GM23338 (cell line): ENCODE measurements at regions not wholly inside any gene's neighbourhood (a gene's known extent, or its start where the extent isn't known, plus 50 kb on each side); places are given as distances from the start of the nearest gene placed in this dataset.

Experiments used
- ATAC-seq: fragments of 200-7000 bp; cut with Tn5 transposase; 3 replicates; pipeline ENCODE4 v1.9.1; 2020
- DNase-seq: peaks from one replicate; pipeline ENCODE4 v3.0.0-alpha.2; 2015; ENCODE audit warnings: low spot score
- H2AFZ ChIP-seq: fragments of 200-600 bp; sonication (generic); 2 replicates; pipeline ENCODE4 v1.8.0; 2016; ENCODE audit warnings: antibody characterized with exemption, mild to moderate bottlenecking, moderate library complexity
- H3F3A ChIP-seq: fragments of 200-600 bp; sonication (generic); replicated peaks from 2 replicates; pipeline ENCODE4 v1.8.0; 2017; ENCODE audit warnings: antibody characterized with exemption, mixed run types, low read depth
- H3K27ac ChIP-seq: fragments of 200-600 bp; sonication (generic); 2 replicates; pipeline ENCODE4 v1.6.1; 2016; ENCODE audit warnings: low read depth
- H3K27me3 ChIP-seq: fragments of 200-600 bp; sonication (generic); 2 replicates; pipeline ENCODE4 v1.8.0; 2016; ENCODE audit warnings: mild to moderate bottlenecking, mixed run types, moderate library complexity; ENCODE audit not compliant: insufficient read depth
- H3K36me3 ChIP-seq: fragments of 200-600 bp; sonication (generic); 2 replicates; pipeline ENCODE4 v1.8.0; 2016; ENCODE audit warnings: mild to moderate bottlenecking; ENCODE audit not compliant: insufficient read depth
- H3K4me1 ChIP-seq: fragments of 200-600 bp; sonication (generic); 2 replicates; pipeline ENCODE4 v1.8.0; 2016; ENCODE audit warnings: mild to moderate bottlenecking, moderate library complexity; ENCODE audit not compliant: insufficient read depth
- H3K4me2 ChIP-seq: fragments of 200-600 bp; sonication (generic); 2 replicates; pipeline ENCODE4 v1.7.1; 2017; ENCODE audit warnings: mixed run types
- H3K4me3 ChIP-seq: fragments of 200-600 bp; sonication (generic); 2 replicates; pipeline ENCODE4 v1.6.1; 2016; ENCODE audit warnings: mixed run types
- H3K79me2 ChIP-seq: fragments of 200-600 bp; sonication (generic); replicated peaks from 2 replicates; pipeline ENCODE4 v1.8.0; 2017; ENCODE audit warnings: mild to moderate bottlenecking; ENCODE audit not compliant: insufficient read depth
- H3K9me2 ChIP-seq: fragments of 200-600 bp; sonication (generic); 2 replicates; pipeline ENCODE4 v1.8.0; 2017; ENCODE audit not compliant: insufficient read depth
- H4K20me1 ChIP-seq: fragments of 200-600 bp; sonication (generic); replicated peaks from 2 replicates; pipeline ENCODE4 v1.8.0; 2017; ENCODE audit warnings: mild to moderate bottlenecking; ENCODE audit not compliant: insufficient read depth
- H3K27ac Mint-ChIP-seq: 2 replicates; pipeline ENCODE4 v1.8.0; 2020; ENCODE audit warnings: inconsistent platforms, mild to moderate bottlenecking, moderate library complexity, mixed read lengths
- H3K27me3 Mint-ChIP-seq: 3 replicates; pipeline ENCODE4 v1.8.0; 2022; ENCODE audit warnings: low read depth, mild to moderate bottlenecking, moderate library complexity, mixed read lengths, inconsistent platforms; ENCODE audit not compliant: insufficient read depth, poor library complexity
- H3K36me3 Mint-ChIP-seq: 3 replicates; pipeline ENCODE4 v1.8.0; 2021; ENCODE audit warnings: low read depth, mild to moderate bottlenecking, inconsistent platforms, moderate library complexity, mixed read lengths
- H3K4me1 Mint-ChIP-seq: 3 replicates; pipeline ENCODE4 v1.8.0; 2020; ENCODE audit warnings: mild to moderate bottlenecking, inconsistent platforms, mixed read lengths
- H3K4me3 Mint-ChIP-seq: 3 replicates; pipeline ENCODE4 v1.8.0; 2021; ENCODE audit warnings: moderate library complexity, mild to moderate bottlenecking, inconsistent platforms, mixed read lengths
- H3K9me3 Mint-ChIP-seq: 3 replicates; pipeline ENCODE4 v1.8.0; 2020; ENCODE audit warnings: moderate library complexity, mild to moderate bottlenecking, inconsistent platforms, mixed read lengths
- CREB1 ChIP-seq: fragments of 250-450 bp; sonication (Bioruptor Pico); IDR thresholded peaks from 2 replicates; pipeline ENCODE4 v1.5.0; 2020; ENCODE audit warnings: low read depth, mild to moderate bottlenecking, moderate library complexity
- EZH2 ChIP-seq: fragments of 200-600 bp; sonication (generic); IDR thresholded peaks from one replicate; pipeline ENCODE4 v1.8.0; 2017; ENCODE audit warnings: antibody characterized with exemption, mild to moderate bottlenecking, low read depth; ENCODE audit not compliant: unreplicated experiment
- EZH2phosphoT487 ChIP-seq: fragments of 200-600 bp; sonication (generic); IDR thresholded peaks from one replicate; pipeline ENCODE4 v1.8.1; 2018; ENCODE audit warnings: antibody characterized with exemption; ENCODE audit not compliant: unreplicated experiment
- JUNB ChIP-seq: IDR thresholded peaks from one replicate; pipeline ENCODE4 v1.6.1; 2016; ENCODE audit warnings: antibody characterized with exemption; ENCODE audit not compliant: unreplicated experiment
- NANOG ChIP-seq: IDR thresholded peaks from 2 replicates; pipeline ENCODE4 v1.6.1; 2016; ENCODE audit warnings: antibody characterized with exemption, borderline replicate concordance
- POLR2AphosphoS5 ChIP-seq: IDR thresholded peaks from 2 replicates; pipeline ENCODE4 v1.6.1; 2016; ENCODE audit warnings: antibody characterized with exemption, low read depth
- STAT1 ChIP-seq: IDR thresholded peaks from one replicate; pipeline ENCODE4 v1.6.1; 2016; ENCODE audit warnings: antibody characterized with exemption; ENCODE audit not compliant: unreplicated experiment
- ZNF114 ChIP-seq: fragments of 250-450 bp; sonication (Bioruptor Pico); IDR thresholded peaks from 2 replicates; pipeline ENCODE4 v1.5.0; 2020; ENCODE audit warnings: mild to moderate bottlenecking, moderate library complexity
- ZNF331 ChIP-seq: fragments of 250-450 bp; sonication (Bioruptor Pico); IDR thresholded peaks from 2 replicates; pipeline ENCODE4 v1.5.0; 2020; ENCODE audit warnings: low read depth, mild to moderate bottlenecking, moderate library complexity
- TF ChIP-seq, protein P1 (sequence below): IDR thresholded peaks from 2 replicates; pipeline ENCODE4 v1.6.1; 2016; ENCODE audit warnings: antibody characterized with exemption
- TF ChIP-seq, protein P2 (sequence below): fragments of 250-450 bp; sonication (Bioruptor Pico); IDR thresholded peaks from 2 replicates; pipeline ENCODE4 v1.5.0; 2020; ENCODE audit warnings: mild to moderate bottlenecking, moderate library complexity
- TF ChIP-seq, protein P3 (sequence below), 2 experiments: fragments of 200-600 bp in 1 of 2; sonication (generic) in 1 of 2; conservative IDR thresholded peaks; 2 replicates each; pipeline versions ENCODE4 v1.5.1 to v1.6.1; 2016 to 2017; ENCODE audit warnings: antibody characterized with exemption in 2 of 2, low read depth in 2 of 2, mild to moderate bottlenecking in 2 of 2, moderate library complexity in 1 of 2
- TF ChIP-seq, protein P4 (sequence below): IDR thresholded peaks from one replicate; pipeline ENCODE4 v1.6.1; 2018; ENCODE audit warnings: antibody characterized with exemption; ENCODE audit not compliant: unreplicated experiment

GRCh38 chr22:11626422-11626773 is 3901.6 kb upstream of the OR11H1 start:
- peaks cover 55% of the 10 kb centered on the region for H3K36me3 Mint-ChIP-seq

More at GRCh38 chr22:11626422-11626773, 3901.6 kb upstream of the OR11H1 start:
- no peak for ATAC-seq
- H3K27me3 Mint-ChIP-seq: peaks cover 27% of the 10 kb centered on the region
- H3F3A ChIP-seq: no peaks in the 10 kb centered on the region
- peaks cover 94% of the 10 kb centered on the region for H3K9me3 Mint-ChIP-seq
- no peaks in the 10 kb centered on the region for H4K20me1 ChIP-seq
- H2AFZ ChIP-seq: no peak overlapping the region
- no peak overlapping the region for H3K27ac Mint-ChIP-seq
- no peaks in the 10 kb centered on the region for H3K27me3 ChIP-seq
- H3K4me3 Mint-ChIP-seq: no peak overlapping the region
- H3K36me3 ChIP-seq: peaks cover 15% of the 10 kb centered on the region; the same call in 1 of the 2 replicates
- no peak overlapping the region for H3K27ac ChIP-seq
- no peaks in the 10 kb centered on the region for H3K79me2 ChIP-seq
- TF ChIP-seq EZH2: no peak
- no peak for TF ChIP-seq NANOG
- TF ChIP-seq, protein P1, sequence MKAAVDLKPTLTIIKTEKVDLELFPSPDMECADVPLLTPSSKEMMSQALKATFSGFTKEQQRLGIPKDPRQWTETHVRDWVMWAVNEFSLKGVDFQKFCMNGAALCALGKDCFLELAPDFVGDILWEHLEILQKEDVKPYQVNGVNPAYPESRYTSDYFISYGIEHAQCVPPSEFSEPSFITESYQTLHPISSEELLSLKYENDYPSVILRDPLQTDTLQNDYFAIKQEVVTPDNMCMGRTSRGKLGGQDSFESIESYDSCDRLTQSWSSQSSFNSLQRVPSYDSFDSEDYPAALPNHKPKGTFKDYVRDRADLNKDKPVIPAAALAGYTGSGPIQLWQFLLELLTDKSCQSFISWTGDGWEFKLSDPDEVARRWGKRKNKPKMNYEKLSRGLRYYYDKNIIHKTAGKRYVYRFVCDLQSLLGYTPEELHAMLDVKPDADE: no peak
- TF ChIP-seq, protein P2, sequence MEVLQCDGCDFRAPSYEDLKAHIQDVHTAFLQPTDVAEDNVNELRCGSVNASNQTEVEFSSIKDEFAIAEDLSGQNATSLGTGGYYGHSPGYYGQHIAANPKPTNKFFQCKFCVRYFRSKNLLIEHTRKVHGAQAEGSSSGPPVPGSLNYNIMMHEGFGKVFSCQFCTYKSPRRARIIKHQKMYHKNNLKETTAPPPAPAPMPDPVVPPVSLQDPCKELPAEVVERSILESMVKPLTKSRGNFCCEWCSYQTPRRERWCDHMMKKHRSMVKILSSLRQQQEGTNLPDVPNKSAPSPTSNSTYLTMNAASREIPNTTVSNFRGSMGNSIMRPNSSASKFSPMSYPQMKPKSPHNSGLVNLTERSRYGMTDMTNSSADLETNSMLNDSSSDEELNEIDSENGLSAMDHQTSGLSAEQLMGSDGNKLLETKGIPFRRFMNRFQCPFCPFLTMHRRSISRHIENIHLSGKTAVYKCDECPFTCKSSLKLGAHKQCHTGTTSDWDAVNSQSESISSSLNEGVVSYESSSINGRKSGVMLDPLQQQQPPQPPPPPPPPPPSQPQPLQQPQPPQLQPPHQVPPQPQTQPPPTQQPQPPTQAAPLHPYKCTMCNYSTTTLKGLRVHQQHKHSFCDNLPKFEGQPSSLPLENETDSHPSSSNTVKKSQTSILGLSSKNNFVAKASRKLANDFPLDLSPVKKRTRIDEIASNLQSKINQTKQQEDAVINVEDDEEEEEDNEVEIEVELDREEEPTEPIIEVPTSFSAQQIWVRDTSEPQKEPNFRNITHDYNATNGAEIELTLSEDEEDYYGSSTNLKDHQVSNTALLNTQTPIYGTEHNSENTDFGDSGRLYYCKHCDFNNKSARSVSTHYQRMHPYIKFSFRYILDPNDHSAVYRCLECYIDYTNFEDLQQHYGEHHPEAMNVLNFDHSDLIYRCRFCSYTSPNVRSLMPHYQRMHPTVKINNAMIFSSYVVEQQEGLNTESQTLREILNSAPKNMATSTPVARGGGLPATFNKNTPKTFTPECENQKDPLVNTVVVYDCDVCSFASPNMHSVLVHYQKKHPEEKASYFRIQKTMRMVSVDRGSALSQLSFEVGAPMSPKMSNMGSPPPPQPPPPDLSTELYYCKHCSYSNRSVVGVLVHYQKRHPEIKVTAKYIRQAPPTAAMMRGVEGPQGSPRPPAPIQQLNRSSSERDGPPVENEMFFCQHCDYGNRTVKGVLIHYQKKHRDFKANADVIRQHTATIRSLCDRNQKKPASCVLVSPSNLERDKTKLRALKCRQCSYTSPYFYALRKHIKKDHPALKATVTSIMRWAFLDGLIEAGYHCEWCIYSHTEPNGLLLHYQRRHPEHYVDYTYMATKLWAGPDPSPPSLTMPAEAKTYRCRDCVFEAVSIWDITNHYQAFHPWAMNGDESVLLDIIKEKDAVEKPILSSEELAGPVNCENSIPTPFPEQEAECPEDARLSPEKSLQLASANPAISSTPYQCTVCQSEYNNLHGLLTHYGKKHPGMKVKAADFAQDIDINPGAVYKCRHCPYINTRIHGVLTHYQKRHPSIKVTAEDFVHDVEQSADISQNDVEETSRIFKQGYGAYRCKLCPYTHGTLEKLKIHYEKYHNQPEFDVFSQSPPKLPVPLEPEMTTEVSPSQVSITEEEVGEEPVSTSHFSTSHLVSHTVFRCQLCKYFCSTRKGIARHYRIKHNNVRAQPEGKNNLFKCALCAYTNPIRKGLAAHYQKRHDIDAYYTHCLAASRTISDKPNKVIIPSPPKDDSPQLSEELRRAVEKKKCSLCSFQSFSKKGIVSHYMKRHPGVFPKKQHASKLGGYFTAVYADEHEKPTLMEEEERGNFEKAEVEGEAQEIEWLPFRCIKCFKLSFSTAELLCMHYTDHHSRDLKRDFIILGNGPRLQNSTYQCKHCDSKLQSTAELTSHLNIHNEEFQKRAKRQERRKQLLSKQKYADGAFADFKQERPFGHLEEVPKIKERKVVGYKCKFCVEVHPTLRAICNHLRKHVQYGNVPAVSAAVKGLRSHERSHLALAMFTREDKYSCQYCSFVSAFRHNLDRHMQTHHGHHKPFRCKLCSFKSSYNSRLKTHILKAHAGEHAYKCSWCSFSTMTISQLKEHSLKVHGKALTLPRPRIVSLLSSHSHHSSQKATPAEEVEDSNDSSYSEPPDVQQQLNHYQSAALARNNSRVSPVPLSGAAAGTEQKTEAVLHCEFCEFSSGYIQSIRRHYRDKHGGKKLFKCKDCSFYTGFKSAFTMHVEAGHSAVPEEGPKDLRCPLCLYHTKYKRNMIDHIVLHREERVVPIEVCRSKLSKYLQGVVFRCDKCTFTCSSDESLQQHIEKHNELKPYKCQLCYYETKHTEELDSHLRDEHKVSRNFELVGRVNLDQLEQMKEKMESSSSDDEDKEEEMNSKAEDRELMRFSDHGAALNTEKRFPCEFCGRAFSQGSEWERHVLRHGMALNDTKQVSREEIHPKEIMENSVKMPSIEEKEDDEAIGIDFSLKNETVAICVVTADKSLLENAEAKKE (CRISPR knock-in tag): no peak
- TF ChIP-seq ZNF114 (CRISPR knock-in tag): no peak
- no peak for TF ChIP-seq JUNB
- TF ChIP-seq STAT1: no peak
- TF ChIP-seq, protein P3, sequence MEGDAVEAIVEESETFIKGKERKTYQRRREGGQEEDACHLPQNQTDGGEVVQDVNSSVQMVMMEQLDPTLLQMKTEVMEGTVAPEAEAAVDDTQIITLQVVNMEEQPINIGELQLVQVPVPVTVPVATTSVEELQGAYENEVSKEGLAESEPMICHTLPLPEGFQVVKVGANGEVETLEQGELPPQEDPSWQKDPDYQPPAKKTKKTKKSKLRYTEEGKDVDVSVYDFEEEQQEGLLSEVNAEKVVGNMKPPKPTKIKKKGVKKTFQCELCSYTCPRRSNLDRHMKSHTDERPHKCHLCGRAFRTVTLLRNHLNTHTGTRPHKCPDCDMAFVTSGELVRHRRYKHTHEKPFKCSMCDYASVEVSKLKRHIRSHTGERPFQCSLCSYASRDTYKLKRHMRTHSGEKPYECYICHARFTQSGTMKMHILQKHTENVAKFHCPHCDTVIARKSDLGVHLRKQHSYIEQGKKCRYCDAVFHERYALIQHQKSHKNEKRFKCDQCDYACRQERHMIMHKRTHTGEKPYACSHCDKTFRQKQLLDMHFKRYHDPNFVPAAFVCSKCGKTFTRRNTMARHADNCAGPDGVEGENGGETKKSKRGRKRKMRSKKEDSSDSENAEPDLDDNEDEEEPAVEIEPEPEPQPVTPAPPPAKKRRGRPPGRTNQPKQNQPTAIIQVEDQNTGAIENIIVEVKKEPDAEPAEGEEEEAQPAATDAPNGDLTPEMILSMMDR (conservative IDR thresholded peaks at IDR 0.05; ENCODE audit: low read depth in 2 of 2): no peak
- no peak for TF ChIP-seq POLR2AphosphoS5
- TF ChIP-seq CREB1 (CRISPR knock-in tag): no peak
- TF ChIP-seq, protein P4, sequence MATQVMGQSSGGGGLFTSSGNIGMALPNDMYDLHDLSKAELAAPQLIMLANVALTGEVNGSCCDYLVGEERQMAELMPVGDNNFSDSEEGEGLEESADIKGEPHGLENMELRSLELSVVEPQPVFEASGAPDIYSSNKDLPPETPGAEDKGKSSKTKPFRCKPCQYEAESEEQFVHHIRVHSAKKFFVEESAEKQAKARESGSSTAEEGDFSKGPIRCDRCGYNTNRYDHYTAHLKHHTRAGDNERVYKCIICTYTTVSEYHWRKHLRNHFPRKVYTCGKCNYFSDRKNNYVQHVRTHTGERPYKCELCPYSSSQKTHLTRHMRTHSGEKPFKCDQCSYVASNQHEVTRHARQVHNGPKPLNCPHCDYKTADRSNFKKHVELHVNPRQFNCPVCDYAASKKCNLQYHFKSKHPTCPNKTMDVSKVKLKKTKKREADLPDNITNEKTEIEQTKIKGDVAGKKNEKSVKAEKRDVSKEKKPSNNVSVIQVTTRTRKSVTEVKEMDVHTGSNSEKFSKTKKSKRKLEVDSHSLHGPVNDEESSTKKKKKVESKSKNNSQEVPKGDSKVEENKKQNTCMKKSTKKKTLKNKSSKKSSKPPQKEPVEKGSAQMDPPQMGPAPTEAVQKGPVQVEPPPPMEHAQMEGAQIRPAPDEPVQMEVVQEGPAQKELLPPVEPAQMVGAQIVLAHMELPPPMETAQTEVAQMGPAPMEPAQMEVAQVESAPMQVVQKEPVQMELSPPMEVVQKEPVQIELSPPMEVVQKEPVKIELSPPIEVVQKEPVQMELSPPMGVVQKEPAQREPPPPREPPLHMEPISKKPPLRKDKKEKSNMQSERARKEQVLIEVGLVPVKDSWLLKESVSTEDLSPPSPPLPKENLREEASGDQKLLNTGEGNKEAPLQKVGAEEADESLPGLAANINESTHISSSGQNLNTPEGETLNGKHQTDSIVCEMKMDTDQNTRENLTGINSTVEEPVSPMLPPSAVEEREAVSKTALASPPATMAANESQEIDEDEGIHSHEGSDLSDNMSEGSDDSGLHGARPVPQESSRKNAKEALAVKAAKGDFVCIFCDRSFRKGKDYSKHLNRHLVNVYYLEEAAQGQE: no peak
- no peak for TF ChIP-seq ZNF331 (CRISPR knock-in tag)
- no peak for TF ChIP-seq EZH2phosphoT487
- no peaks in the 10 kb centered on the region for H3K4me1 ChIP-seq
- DNase-seq: no peak
- no peaks in the 10 kb centered on the region for H3K9me2 ChIP-seq
- H3K4me1 Mint-ChIP-seq: no peaks in the 10 kb centered on the region; the same call in 2 of the 3 replicates
- H3K4me3 ChIP-seq: no peak overlapping the region
- no peak overlapping the region for H3K4me2 ChIP-seq
